HG02938 (cell line): ENCODE measurements at regions not wholly inside any gene's neighbourhood (a gene's known extent, or its start where the extent isn't known, plus 50 kb on each side); places are given as distances from the start of the nearest gene placed in this dataset.

Source experiments
- ATAC-seq: cut with Tn5 transposase; IDR thresholded peaks from one replicate; pipeline ENCODE4 v1.9.1; 2021; ENCODE audit warnings: mild to moderate bottlenecking, moderate library complexity; ENCODE audit not compliant: unreplicated experiment

DNA sequence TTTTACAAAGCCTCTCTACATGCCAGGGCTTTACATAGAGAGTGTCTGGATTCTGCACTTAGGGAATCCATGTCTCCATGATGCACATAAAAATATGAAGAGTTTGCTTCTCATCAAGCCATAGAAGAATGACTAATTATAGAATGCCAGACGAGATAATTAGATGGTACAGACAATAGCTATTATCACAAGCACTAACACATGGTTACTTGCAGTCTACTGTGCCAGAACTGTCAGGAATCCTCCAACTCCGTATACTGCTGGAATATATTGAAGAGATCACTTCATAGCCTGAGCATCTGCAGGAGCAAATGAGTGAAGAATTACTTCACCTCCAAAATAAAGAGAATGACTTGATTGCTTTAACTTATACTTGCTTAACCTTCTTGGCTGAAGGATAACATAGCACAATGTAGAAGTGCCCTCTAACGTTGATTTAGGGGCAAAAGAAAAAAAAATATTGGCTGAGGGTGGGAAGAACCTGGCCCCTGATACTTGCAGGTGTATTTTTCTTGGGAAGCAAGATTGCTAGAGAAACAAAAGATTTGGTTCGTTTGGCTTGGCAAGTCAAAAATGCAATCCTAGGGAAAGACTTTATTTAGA, 272.8 kb upstream of the FAR2 start:
- no peak for ATAC-seq

DNA sequence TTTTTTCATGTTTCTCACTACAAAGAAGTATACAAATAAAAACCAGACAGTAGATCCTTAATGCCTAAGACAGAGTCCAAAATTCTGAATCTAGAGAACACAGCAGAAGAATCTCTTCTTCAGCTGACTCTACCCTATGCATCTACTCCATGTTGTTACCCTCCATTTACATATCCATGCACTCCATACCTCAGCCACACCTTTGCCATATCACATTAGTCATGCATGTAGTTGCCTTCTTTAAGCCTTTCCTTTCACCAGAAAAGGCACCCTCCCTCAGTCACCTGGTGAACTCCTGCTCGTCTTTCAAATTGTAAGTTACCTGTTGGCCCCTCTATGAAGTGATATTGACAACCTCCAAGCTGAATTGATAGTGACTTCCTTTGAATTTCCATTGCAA, 271.2 kb upstream of the FAR2 start:
- no peak for ATAC-seq

DNA sequence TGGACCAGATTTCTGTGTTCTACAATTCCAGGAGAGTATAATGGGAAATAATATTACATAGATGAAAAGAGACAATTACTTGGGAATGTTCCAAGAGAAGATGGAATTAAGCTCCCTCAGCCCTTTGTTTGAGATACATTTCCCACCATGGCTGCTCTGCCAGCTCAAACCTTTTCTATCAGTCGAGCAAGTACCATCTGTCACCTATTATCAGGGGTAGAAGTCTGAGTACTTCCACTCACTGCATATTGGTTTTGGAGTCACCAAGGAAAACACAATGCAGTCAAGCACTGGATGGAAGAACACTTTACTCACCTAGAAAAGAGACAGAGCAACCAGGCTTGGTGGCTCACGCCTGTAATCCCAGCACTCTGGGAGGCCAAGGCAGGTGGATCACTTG, 270.4 kb upstream of the FAR2 start:
- ATAC-seq = no peak

DNA sequence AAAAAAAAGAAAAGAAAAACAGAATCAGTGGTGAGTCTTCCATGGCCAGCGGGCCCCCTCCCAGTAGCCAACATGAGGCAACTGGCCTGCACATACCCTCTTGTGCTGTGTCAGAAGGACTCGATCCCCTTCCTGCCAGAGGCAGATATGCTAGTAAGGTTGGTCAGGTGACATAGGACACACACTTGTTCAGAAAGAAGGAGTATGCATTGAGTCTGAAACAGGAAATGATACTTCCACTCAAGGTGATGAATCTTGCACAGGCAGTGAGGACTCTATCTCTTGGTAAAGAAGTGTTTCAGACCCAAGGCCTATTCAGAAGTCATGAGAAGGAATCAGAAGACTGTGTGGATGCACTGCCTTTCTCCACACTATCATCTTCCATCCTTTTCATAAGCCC, 269.7 kb upstream of the FAR2 start:
- peak; percentile 72 for ATAC-seq

DNA sequence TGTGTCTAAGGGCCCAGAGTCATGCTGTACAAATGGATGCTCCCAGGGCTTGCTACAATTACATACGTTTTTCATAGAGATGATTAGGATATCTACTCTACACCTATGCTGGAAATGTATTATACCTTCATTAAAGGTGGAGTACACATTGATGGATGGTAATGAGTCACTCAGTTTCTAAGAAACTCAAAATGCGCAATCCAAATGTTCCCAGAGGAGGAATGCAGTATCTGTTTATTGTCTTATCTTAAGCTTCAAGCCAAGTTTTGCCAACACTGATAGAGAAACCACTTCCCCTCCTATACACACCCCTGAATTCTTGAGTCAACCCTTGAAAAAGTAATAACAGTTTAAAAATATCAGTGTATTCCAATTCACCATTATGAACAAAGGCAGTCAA, 266.6 kb upstream of the FAR2 start:
- no peak for ATAC-seq

DNA sequence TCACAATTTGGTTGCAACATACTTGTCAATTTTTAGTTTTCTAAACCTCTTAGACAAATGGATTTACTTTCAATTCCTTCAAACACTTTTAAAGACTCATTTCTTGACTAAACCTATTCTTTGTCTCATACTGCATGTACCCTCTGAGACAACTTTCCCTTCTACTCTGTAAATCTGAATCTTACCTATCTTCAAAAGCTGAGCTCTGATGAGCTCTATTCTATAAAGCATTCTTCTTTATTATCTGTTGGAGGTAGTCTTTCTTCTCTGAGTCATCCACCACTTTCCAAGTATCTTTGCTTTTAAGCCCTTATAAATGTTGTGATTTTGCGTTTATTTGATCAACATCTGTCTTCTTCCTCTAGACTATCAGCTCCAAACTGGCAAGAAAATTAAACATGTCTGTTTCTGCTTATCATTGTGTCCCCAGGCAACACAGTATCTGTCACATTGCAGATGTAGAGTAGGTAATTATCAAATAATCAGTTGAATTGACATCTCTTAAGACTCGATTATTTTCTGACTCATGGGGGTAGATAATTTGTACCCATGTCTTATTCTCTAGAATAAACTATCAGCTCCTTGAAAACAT, 265.6 kb upstream of the FAR2 start:
- no peak for ATAC-seq

DNA sequence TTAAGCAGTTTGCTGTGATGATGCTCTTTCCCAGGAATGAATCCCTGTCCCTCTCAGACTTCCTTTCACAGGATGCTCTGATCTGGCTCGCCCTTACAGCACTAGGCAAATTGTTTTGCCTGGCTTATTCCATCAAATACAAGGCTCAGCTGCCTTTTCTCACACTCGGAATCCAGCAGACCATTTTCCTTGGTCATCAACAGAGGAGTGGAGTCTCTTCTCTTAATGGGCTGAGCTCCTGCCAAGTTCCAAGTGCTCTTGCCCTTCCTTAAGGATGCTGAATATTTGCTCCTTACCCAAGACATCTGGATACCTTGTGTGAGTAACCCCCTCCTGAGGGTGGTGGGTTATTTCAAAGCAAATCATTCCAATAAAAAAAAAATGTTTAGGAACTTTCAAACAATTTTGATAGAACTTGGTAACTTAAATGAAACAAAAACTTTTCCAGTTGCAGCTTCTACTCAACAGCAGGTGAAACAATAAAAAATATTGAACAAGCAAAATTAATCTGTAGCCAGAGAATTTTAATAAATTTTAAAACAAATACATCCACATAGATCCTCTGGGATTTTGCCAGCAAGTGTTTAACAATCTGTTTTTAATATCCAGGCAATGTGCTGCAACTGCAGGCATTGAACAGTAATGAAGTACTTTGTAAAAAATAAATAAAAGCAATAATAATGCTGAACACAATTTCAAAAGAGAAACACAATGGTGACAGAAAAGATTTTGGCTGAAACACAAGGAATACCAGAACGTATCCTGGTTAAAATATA, 264.0 kb upstream of the FAR2 start:
- ATAC-seq = no peak

DNA sequence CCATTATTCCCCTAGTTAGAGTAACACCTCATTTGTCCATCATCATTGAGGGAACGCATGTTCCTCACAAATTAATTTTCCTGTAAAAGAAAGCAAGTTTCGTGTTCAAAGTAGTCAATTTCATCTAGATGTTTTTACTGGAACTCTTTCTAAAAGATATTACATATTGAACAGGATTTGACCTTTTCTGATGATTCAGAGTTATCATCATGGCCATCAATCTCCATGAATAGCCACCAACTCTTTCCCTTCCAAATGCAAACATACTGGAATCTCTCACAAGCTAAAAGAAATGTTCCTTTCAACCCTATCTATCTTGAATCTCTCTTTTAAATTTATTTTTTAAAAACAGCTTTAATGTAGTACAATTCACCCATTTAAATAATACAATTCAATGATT, 263.1 kb upstream of the FAR2 start:
- no peak for ATAC-seq

DNA sequence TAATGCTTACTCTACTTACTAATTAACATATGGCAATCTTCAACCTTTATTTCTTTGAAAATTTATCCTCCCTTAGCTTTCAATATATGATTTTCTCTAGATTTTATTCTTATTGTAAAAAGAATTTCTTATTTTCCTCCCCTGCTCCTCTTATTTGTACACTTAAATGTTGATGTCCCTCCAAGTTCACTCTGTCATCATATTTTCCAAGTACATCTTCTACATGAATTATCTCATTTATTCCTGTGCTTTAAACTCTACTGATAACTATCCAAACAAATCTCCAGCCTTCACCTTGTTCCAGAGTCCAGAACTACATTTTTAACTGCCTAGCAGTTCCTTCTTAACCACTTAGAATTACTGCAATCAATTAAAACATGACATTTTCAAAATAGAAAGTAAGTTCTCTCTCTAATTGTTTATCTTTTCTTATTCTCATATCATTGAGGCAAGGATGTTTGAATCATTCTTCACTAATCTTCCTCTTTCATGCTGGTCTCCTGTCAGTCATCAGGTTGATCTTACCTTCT, 261.6 kb upstream of the FAR2 start:
- no peak for ATAC-seq

DNA sequence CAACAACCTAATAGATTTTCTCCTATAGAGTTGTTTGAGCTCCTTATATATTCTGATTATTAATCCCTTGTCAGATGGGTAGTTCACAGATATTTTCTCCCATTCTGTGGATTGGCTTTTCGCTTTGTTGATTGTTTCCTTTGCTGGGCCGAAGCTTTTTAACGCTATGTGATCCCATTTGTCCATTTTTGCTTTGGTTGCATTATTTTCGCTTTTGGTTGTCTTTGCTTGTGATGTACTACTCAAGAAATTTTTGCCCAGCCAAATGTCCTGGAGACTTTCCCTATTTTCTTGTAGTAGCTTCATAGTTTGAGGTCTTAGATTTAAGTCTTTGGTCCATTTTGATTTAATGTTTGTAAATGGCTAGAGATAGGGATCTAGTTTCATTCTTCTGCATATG, 258.4 kb upstream of the FAR2 start:
- no peak for ATAC-seq

DNA sequence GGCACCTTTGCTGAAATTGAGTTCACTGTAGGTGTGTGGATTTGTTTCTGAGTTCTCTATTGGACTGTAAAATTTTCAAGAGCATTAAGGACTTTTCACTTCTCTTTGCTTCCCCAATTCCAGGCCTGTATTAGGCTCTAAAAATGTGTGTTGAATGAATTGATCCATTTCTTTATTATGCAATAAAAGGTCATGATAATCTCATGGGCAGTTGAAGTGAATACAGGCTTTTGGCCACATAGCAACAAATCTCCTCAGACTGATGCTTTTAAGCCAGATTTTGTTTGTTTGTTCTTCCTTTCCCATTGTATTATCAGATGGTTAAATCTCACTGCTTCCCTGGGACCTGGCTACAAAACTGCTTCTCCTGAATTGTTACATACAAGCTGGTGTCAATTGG, 258.0 kb upstream of the FAR2 start:
- ATAC-seq = no peak

DNA sequence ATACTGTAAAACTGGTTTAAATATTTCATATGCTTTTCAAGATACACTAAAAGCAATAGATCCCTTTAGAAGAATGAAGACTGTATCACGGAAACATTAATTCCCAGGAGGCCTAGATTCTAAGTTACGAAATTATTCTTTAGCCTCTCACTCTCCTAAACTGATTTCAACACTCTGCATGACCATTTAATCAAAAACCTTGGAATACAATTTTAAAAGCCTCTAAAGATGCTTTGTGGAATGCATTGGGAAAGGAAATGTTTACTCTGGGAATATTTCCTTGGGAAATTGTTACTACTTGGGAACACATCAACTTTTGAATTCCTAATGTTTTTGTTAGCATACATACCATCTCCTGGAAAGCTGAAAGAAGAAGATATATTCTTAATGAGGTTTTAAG, 255.7 kb upstream of the FAR2 start:
- ATAC-seq = no peak

DNA sequence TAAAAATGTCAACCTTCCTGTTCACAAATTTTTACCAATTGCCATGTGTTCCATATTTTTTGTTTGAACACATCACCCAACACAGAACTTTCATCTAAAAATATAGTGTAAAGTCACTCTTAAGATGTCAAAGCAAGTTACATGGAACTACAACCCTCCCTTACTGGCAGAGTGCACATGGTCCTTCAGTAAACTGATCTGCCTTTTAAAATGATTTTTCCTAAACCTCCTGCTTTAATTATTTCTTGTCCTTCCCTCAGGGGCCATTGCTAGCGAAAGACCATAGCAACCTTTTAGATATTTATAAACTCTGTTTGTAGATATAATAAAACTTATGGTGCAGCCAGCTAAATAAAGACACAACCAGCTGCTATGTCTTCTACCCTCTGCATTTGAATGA, 255.2 kb upstream of the FAR2 start:
- no peak for ATAC-seq

DNA sequence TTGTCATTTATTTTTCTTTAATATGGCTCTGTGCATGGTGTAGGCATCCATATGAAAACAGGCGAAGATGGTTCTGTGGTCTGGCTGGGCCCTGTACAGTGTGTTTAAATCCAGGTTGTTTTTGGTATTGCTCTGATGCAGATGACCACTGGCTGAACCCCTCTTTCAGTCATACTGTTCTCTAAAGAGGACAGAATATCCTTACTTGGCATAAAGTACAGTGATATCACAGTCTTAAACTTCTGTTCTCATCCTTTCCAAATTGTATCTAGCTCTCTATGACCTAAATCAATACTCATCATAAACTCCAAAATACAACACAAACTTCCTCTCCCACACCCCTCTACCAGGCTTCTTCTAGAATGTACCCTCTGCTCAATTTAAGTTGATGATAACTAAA, 252.7 kb upstream of the FAR2 start:
- ATAC-seq = no peak

DNA sequence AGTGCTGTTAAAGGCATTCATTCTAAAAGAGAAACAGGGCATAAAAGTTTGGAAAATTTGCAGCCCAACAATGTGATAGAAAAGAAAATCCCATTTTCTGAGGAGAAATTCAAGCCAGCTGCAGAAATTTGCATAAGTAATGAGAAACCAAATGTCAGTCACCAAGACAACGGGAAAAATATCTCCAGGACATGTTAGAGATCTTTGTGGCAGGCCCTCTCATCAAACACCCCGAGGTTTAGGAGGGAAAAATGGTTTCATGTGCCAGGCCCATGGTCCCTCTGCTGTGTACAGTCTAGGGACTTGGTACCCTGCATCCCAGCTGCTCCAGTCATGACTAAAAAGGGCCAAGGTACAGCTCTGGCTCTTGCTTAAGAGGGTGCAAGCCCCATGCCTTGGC, 251.0 kb upstream of the FAR2 start:
- ATAC-seq = no peak

DNA sequence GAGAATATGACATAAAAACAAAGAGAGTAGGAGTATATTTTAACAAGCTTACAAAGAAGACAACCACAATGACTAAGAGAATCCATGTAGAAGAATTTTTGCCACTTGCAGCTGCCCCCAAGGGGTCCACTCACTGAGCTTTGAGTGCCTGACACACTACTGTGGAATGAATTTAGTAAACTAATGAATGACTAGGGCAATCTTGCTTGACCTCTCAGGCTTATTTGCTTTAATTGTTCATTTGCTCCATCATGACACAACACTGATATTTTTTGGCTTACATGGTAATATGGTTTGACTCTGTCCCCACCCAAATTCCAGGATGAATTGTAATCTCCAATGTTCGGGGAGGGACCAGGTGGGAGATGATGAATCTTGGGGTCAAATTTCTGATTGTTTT, 249.1 kb upstream of the FAR2 start:
- no peak for ATAC-seq

DNA sequence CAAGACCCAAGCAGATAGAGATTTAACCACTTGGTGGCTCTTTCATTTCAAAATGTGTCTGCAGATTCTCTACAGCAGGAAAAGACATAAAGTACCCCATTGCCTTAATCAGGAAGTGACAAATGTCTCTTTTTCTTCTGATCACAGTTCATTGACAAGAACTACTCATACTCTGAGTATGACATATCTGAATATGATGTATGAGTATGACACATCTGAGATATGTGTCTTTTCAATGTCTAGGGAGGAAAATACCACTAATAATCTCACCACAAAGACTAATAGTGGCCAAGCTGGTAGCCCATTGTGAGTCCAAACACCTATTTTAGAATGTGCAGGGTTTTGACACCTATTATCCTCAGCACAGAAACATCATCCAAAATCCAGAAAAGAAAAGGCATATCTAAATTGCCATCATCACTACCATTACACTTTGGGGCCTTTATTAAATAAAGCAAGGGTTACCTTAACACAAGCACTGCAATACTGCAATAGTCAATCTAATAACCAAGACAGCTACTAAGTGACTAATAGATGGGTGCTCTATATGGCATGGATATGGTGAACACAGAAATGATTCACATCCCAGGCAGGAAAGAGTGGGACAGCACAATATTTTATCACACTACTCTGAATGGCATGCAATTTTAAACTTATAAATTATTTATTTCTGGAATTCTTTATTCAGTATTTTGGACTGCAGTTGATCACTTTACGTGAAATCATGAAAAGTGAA, 243.7 kb upstream of the FAR2 start:
- ATAC-seq = no peak

DNA sequence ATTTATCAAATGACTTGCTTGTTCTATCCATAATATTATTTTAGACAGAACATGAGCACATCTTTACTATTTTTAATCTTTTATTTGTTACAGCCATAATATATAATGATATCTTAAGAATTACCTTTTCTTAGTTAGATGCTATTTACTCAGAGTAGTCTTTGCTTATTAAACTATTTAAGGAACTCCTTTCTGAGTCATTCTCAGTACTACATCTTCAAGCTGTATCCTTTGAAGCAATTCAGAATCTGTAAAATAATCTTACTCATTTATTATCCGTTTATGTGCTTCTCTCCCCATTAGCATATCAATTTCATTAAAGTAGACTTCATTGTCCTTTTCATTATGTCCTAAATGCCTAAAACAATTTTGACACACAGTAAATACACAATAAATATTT, 240.4 kb upstream of the FAR2 start:
- ATAC-seq = no peak

DNA sequence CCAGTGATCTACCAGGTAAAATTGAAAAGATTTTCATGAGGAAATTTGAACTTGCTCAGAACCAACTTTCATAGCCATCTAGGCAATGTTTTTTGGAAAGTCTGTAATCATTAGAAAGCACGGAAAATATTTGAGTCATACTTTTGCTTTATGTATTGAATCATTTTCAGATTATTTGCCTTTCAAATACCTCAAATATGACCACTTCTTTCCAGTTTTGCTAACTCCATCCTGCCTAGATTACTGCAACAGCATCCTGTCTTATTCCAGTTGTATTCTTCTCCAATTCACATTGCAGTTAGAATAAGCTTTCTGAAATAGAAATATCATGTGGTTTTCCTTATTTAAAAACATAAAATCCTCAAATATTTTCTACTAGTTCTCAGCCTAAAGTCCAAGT, 239.8 kb upstream of the FAR2 start:
- no peak for ATAC-seq

DNA sequence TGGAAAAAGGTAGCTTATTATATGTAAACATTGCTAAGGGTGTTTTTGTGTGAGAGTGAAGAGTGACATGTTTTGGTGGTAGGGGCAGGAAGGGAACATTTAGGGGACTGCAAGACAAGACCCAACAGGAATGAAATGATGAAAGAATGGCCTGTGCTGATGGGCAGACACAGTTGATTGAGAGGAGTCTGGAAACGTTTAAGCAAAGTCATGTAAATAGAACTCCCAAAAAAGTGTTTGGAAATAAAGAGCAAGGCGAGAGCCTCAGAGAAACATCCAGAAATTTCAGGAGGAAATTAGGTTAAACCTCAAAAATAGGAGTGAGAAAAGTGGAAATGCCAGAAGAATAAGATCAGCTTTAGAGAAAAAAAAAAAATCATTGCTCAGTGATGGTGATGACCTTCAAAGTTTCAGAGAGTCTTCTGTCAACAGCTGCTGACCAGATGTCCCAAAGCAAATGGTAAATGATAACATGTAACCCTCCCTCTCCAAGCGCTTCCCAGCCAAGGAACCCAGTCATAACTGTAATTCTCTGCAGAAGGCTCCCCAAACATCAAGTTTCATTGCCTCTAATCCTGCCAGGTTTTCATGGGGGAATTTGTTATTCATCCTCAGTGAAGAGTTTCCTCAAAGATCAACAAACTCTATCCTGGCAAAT, 223.2 kb upstream of the FAR2 start:
- no peak for ATAC-seq

DNA sequence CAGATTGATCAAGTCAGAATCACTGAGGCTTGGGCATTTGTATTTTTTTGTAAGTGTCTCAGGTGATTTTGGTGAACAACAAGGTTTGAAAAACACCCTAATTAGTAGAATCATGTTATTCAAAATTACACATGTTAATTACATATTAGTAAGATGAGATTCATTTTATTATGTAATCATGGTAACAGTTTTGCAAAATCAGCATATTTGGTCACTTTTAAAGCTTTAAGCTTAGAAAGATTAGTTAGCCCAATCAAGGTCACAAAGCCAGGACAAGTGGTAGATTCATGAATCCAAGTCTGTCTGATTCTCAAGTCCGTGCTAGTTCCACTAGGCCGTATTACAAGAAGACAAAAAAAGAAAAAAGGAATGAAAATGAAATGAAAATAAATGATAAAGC, 218.4 kb upstream of the FAR2 start:
- ATAC-seq = no peak
